GM18507 (cell line): ENCODE measurements at regions not wholly inside any gene's neighbourhood (a gene's known extent, or its start where the extent isn't known, plus 50 kb on each side); places are given as distances from the start of the nearest gene placed in this dataset.

Experiments
- DNase-seq: peaks from one replicate; pipeline ENCODE4 v3.0.0; 2011; ENCODE audit warnings: low read depth; ENCODE audit not compliant: insufficient read length; ENCODE audit errors: extremely low spot score
- FAIRE-seq: peaks from 2 replicates; lab custom pipeline; 2011; peaks lifted over from hg19 to GRCh38; lab: Jason Lieb, UNC

- DNase-seq = no peak
Measured at GRCh38 chr11:71201936-71202597, 50.3 kb downstream of the SHANK2 start.

GRCh38 chr11:71201231-71201630 lies 51.1 kb downstream of the SHANK2 start:
- FAIRE-seq = no peak
- no peak for DNase-seq

More at GRCh38 chr11:71201936-71202597, 50.3 kb downstream of the SHANK2 start:
- FAIRE-seq = no peak

GRCh38 chr11:71200761-71201160 lies 51.6 kb downstream of the SHANK2 start:
- FAIRE-seq (peak; percentile 29), DNase-seq (no peak)

GRCh38 chr11:71200172-71200716 lies 52.1 kb downstream of the SHANK2 start:
- no peak for DNase-seq
- FAIRE-seq = no peak

GRCh38 chr11:71199226-71199820 lies 53.1 kb downstream of the SHANK2 start:
- no peak for FAIRE-seq
- no peak for DNase-seq

GRCh38 chr11:71198823-71199165 lies 53.6 kb downstream of the SHANK2 start:
- DNase-seq (no peak), FAIRE-seq (no peak)

- FAIRE-seq (no peak), DNase-seq (no peak)
Measured at GRCh38 chr11:71198141-71198822, 54.1 kb downstream of the SHANK2 start.

GRCh38 chr11:71197096-71197495 lies 55.3 kb downstream of the SHANK2 start:
- FAIRE-seq = no peak
- no peak for DNase-seq

GRCh38 chr11:71194710-71195109 lies 57.7 kb downstream of the SHANK2 start:
- FAIRE-seq (no peak), DNase-seq (no peak)

- no peak for DNase-seq
- no peak for FAIRE-seq
Measured at GRCh38 chr11:71193431-71193830, 58.9 kb downstream of the SHANK2 start.

GRCh38 chr11:71192629-71193028 lies 59.7 kb downstream of the SHANK2 start:
- DNase-seq = no peak
- FAIRE-seq = no peak

- DNase-seq (no peak), FAIRE-seq (no peak)
Measured at GRCh38 chr11:71191201-71191600, 61.2 kb downstream of the SHANK2 start.

GRCh38 chr11:71190551-71190950 lies 61.8 kb downstream of the SHANK2 start:
- no peak for FAIRE-seq
- no peak for DNase-seq

GRCh38 chr11:71189768-71190315 lies 62.5 kb downstream of the SHANK2 start:
- DNase-seq (no peak), FAIRE-seq (no peak)

GRCh38 chr11:71188886-71189767 lies 63.2 kb downstream of the SHANK2 start:
- no peak for DNase-seq
- no peak for FAIRE-seq

GRCh38 chr11:71188073-71188472 lies 64.3 kb downstream of the SHANK2 start:
- DNase-seq (no peak), FAIRE-seq (no peak)

- no peak for DNase-seq
- no peak for FAIRE-seq
Measured at GRCh38 chr11:71186806-71187205, 65.6 kb downstream of the SHANK2 start.

GRCh38 chr11:71185411-71185810 lies 67.0 kb downstream of the SHANK2 start:
- no peak for FAIRE-seq
- no peak for DNase-seq

GRCh38 chr11:71184421-71185210 lies 67.8 kb downstream of the SHANK2 start:
- DNase-seq (no peak), FAIRE-seq (no peak)
